ENCODE measurements at regions not wholly inside any gene's neighbourhood (a gene's known extent, or its start where the extent isn't known, plus 50 kb on each side); places are given as distances from the start of the nearest gene placed in this dataset.

DNA sequence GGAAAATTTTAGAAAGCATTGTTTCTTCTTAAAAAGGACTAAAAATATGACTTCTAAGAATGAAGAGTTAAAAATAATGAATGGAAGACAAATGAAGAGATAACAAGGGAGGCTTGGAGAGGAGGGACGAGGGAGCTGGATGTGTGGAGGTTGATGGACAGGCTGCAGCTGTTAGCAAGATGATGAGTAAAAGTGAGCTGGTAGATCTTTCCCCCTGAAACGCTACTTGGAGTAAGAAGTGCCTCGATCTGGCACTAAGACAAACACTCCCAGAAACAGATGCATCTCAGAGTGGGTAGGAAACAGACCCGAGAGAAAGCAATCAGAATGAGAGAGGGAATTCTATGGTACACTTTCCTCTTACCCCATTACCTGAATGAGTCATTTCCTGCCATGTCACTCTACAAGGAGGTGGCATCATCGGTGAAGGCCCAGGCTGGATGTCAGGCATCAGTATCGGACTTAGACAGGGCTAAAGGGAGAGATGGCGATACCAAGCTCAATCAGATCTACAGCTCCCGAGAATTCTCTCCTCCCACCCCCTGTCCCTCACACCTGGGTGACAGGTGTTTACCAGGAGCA lies 154.1 kb upstream of the BMP2 start:
- intact Hi-C loops (cut with micrococcal nuclease; ENCODE audit: unreplicated experiment) = no loop called here

DNA sequence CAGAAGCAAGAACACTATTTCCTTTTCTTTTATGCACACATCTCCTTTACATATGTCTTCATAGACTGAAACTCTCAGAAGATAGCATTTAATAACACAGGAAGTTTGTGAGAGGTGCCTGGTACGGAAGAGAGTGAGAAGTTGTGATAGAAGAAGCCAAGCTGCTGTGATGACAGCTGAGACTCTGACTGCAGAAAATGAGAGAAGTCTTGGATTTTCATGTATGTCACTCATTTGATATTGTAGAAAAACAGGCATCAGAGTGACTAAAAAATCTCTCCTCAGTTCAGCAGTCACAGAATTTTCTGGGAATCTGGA lies 154.9 kb upstream of the BMP2 start:
- intact Hi-C loops (cut with micrococcal nuclease; ENCODE audit: unreplicated experiment) = no loop called here
- in situ Hi-C loops (cut with HindIII; ENCODE audit: low pct_unique_long_range_greater_than_20kb, low sequenced_read_pairs) = no loop called here
- CTCF ChIA-PET = no interaction called here
- H3K4me1 ChIP-seq (ENCODE audit: control insufficient read depth, insufficient read depth, low read length) = no peaks in the 10 kb centered on the region
- no peaks in the 10 kb centered on the region for H3K27me3 ChIP-seq (ENCODE audit: control insufficient read depth, insufficient read depth, low read length)
- ATAC-seq (no peak), DNase-seq (ENCODE audit: low read depth, low spot score) (no peak)
- BruUV-seq (replicated peaks) = no TSS peak
- no peak overlapping the region for H3K27ac ChIP-seq (ENCODE audit: low read length)
- no peaks in the 10 kb centered on the region for H3K36me3 ChIP-seq (ENCODE audit: control insufficient read depth, insufficient read depth, low read length)
- no peak overlapping the region for H3K4me3 ChIP-seq (ENCODE audit: low read depth in 2 of 2, low read length in 2 of 2)
- TF ChIP-seq, protein P1, sequence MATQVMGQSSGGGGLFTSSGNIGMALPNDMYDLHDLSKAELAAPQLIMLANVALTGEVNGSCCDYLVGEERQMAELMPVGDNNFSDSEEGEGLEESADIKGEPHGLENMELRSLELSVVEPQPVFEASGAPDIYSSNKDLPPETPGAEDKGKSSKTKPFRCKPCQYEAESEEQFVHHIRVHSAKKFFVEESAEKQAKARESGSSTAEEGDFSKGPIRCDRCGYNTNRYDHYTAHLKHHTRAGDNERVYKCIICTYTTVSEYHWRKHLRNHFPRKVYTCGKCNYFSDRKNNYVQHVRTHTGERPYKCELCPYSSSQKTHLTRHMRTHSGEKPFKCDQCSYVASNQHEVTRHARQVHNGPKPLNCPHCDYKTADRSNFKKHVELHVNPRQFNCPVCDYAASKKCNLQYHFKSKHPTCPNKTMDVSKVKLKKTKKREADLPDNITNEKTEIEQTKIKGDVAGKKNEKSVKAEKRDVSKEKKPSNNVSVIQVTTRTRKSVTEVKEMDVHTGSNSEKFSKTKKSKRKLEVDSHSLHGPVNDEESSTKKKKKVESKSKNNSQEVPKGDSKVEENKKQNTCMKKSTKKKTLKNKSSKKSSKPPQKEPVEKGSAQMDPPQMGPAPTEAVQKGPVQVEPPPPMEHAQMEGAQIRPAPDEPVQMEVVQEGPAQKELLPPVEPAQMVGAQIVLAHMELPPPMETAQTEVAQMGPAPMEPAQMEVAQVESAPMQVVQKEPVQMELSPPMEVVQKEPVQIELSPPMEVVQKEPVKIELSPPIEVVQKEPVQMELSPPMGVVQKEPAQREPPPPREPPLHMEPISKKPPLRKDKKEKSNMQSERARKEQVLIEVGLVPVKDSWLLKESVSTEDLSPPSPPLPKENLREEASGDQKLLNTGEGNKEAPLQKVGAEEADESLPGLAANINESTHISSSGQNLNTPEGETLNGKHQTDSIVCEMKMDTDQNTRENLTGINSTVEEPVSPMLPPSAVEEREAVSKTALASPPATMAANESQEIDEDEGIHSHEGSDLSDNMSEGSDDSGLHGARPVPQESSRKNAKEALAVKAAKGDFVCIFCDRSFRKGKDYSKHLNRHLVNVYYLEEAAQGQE (IDR thresholded peaks at IDR 0.05; ENCODE audit: insufficient read depth in 1 of 2, low read depth in 2 of 2, low read length in 1 of 2) = no peak
- no peak for TF ChIP-seq TCF7L2 (IDR thresholded peaks at IDR 0.05; ENCODE audit: low read depth, low read length)
- TF ChIP-seq, protein P2, sequence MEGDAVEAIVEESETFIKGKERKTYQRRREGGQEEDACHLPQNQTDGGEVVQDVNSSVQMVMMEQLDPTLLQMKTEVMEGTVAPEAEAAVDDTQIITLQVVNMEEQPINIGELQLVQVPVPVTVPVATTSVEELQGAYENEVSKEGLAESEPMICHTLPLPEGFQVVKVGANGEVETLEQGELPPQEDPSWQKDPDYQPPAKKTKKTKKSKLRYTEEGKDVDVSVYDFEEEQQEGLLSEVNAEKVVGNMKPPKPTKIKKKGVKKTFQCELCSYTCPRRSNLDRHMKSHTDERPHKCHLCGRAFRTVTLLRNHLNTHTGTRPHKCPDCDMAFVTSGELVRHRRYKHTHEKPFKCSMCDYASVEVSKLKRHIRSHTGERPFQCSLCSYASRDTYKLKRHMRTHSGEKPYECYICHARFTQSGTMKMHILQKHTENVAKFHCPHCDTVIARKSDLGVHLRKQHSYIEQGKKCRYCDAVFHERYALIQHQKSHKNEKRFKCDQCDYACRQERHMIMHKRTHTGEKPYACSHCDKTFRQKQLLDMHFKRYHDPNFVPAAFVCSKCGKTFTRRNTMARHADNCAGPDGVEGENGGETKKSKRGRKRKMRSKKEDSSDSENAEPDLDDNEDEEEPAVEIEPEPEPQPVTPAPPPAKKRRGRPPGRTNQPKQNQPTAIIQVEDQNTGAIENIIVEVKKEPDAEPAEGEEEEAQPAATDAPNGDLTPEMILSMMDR (IDR thresholded peaks at IDR 0.05) = no peak
- no peak for TF ChIP-seq POLR2AphosphoS5 (IDR thresholded peaks at IDR 0.05; ENCODE audit: low read depth, low read length)
- TF ChIP-seq SIN3A (IDR thresholded peaks at IDR 0.05; ENCODE audit: borderline replicate concordance, insufficient read depth, low read depth, low read length) = no peak
- no peaks in the 10 kb centered on the region for H3K9me3 ChIP-seq (ENCODE audit: control insufficient read depth, insufficient read depth, low read depth, low read length)
- POLR2A ChIA-PET = interaction anchor here (0.6 kb wide), 1 partner anchor 213 kb away, joined by 6 read pairs; no protein-coding TSS in a partner anchor

More for the DNA sequence above, 154.1 kb upstream of the BMP2 start:
- TF ChIP-seq, protein P1 (IDR thresholded peaks at IDR 0.05; ENCODE audit: insufficient read depth in 1 of 2, low read depth in 2 of 2, low read length in 1 of 2) = no peak
- TF ChIP-seq, protein P2 (IDR thresholded peaks at IDR 0.05) = no peak
- TF ChIP-seq POLR2AphosphoS5 (IDR thresholded peaks at IDR 0.05; ENCODE audit: low read depth, low read length) = no peak
- no peak for TF ChIP-seq SIN3A (IDR thresholded peaks at IDR 0.05; ENCODE audit: borderline replicate concordance, insufficient read depth, low read depth, low read length)
- TF ChIP-seq TCF7L2 (IDR thresholded peaks at IDR 0.05; ENCODE audit: low read depth, low read length) = no peak
- DNase-seq (ENCODE audit: low read depth, low spot score) (no peak), ATAC-seq (no peak)
- H3K4me3 ChIP-seq (ENCODE audit: low read depth in 2 of 2, low read length in 2 of 2) = no peak overlapping the region
- POLR2A ChIA-PET = no interaction called here
- CTCF ChIA-PET = no interaction called here
- no TSS peak for BruUV-seq (replicated peaks)
- H3K27me3 ChIP-seq (ENCODE audit: control insufficient read depth, insufficient read depth, low read length) = no peaks in the 10 kb centered on the region
- H3K9me3 ChIP-seq (ENCODE audit: control insufficient read depth, insufficient read depth, low read depth, low read length) = no peaks in the 10 kb centered on the region
- no peaks in the 10 kb centered on the region for H3K36me3 ChIP-seq (ENCODE audit: control insufficient read depth, insufficient read depth, low read length)
- H3K4me1 ChIP-seq (ENCODE audit: control insufficient read depth, insufficient read depth, low read length) = no peaks in the 10 kb centered on the region
- no peak overlapping the region for H3K27ac ChIP-seq (ENCODE audit: low read length)
- in situ Hi-C loops (cut with HindIII; ENCODE audit: low pct_unique_long_range_greater_than_20kb, low sequenced_read_pairs) = no loop called here
